Chondrocyte (in vitro differentiated cells): ENCODE measurements at regions not wholly inside any gene's neighbourhood (a gene's known extent, or its start where the extent isn't known, plus 50 kb on each side); places are given as distances from the start of the nearest gene placed in this dataset.

ENCODE experiments used
- DNase-seq: peaks from one replicate; pipeline ENCODE4 v3.0.0; 2021; ENCODE audit warnings: mixed read lengths, low spot score
- H3K27ac Mint-ChIP-seq: one replicate; pipeline ENCODE4 v1.8.0; 2021; ENCODE audit warnings: mild to moderate bottlenecking, moderate library complexity, mixed read lengths; ENCODE audit not compliant: unreplicated experiment
- H3K27me3 Mint-ChIP-seq: 2 replicates; pipeline ENCODE4 v1.8.0; 2021; ENCODE audit warnings: low read depth, mixed read lengths
- H3K36me3 Mint-ChIP-seq: 2 replicates; pipeline ENCODE4 v1.8.0; 2021; ENCODE audit warnings: low read depth, mixed read lengths
- H3K4me1 Mint-ChIP-seq: 2 replicates; pipeline ENCODE4 v1.8.0; 2021; ENCODE audit warnings: low read depth, mild to moderate bottlenecking, mixed read lengths
- H3K4me3 Mint-ChIP-seq: one replicate; pipeline ENCODE4 v1.8.0; 2021; ENCODE audit warnings: mild to moderate bottlenecking, moderate library complexity, mixed read lengths; ENCODE audit not compliant: unreplicated experiment
- H3K9me3 Mint-ChIP-seq: 2 replicates; pipeline ENCODE4 v1.8.0; 2021; ENCODE audit warnings: low read depth, mixed read lengths
- TF ChIP-seq, protein P1 (sequence below): fragments of 200-600 bp; sonication (generic); IDR thresholded peaks from 2 replicates; pipeline ENCODE4 v1.5.0; 2021; ENCODE audit warnings: antibody characterized with exemption, mild to moderate bottlenecking, moderate library complexity

DNA sequence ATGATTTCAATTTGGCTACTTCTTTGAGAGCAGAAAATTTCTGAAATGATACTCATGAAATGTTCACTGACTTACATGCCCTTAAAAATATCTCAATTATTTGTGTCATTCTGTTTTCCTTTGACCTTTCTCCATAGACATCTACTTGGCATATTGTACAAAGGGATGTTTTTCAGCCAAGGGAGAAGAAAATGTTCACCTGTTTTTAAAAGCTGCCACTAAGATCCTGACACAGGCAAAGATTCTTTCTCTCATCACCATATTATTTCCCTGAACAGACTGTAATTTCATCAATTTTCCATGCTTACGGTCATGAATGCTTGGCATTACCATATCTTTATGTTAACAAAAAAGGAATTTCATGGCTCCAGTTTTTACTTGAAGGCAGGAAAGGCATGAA is 67.4 kb upstream of the DBX1 start:
- no peak for DNase-seq
- TF ChIP-seq, protein P1, sequence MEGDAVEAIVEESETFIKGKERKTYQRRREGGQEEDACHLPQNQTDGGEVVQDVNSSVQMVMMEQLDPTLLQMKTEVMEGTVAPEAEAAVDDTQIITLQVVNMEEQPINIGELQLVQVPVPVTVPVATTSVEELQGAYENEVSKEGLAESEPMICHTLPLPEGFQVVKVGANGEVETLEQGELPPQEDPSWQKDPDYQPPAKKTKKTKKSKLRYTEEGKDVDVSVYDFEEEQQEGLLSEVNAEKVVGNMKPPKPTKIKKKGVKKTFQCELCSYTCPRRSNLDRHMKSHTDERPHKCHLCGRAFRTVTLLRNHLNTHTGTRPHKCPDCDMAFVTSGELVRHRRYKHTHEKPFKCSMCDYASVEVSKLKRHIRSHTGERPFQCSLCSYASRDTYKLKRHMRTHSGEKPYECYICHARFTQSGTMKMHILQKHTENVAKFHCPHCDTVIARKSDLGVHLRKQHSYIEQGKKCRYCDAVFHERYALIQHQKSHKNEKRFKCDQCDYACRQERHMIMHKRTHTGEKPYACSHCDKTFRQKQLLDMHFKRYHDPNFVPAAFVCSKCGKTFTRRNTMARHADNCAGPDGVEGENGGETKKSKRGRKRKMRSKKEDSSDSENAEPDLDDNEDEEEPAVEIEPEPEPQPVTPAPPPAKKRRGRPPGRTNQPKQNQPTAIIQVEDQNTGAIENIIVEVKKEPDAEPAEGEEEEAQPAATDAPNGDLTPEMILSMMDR: no peak
- H3K27ac Mint-ChIP-seq: no peak overlapping the region
- H3K27me3 Mint-ChIP-seq: peaks cover 31% of the 10 kb centered on the region
- no peaks in the 10 kb centered on the region for H3K4me1 Mint-ChIP-seq
- H3K36me3 Mint-ChIP-seq: no peaks in the 10 kb centered on the region
- no peak overlapping the region for H3K4me3 Mint-ChIP-seq
- H3K9me3 Mint-ChIP-seq: peaks cover 24% of the 10 kb centered on the region

DNA sequence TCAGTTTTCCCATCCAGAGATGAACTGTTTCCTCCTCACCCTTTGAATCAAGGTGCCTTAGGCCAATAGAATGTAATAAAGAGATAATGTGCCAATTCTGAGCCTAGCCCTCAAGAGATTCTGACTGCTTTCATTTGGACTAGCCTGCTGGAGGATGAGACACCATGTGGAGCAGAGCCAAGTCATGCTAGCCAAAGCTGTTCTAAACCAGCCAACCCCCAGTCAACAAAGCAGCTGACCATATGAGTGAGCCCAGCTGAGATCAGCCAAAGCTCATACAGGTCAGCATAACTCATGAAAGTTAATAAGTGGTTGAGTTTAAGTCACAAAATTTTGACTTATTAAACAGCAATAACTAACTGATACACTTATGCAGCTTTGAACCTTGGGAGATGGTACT is 66.7 kb upstream of the DBX1 start:
- H3K36me3 Mint-ChIP-seq: no peaks in the 10 kb centered on the region
- H3K27me3 Mint-ChIP-seq: peaks cover 31% of the 10 kb centered on the region
- H3K4me3 Mint-ChIP-seq: no peak overlapping the region
- peaks cover 24% of the 10 kb centered on the region for H3K9me3 Mint-ChIP-seq
- H3K27ac Mint-ChIP-seq: no peak overlapping the region
- TF ChIP-seq, protein P1: no peak
- no peak for DNase-seq
- H3K4me1 Mint-ChIP-seq: no peaks in the 10 kb centered on the region

DNA sequence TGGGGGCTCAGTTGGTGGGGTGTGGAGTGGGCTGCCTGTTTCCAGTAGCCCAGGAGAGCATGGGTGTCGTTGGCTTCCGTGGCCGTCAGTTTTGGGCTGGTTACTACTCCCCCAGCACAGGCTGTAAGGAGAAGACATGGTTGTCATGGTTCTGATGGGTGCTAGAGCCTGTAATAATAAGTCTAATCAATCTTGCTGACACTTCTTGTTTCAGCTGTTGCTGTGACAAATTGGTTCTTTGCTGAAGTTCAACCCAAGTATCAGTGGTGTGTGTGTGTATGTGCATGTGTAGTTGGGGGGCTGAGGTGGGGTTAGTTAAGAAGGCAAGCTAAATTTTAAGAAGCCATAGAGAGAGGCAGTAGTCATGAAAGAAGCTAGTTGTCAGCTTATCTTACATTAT is 61.3 kb upstream of the DBX1 start:
- Mint-ChIP-seq H3K36me3 (no peaks in the 10 kb centered on the region), H3K27ac (no peak overlapping the region), H3K27me3 (peaks cover 31% of the 10 kb centered on the region), H3K4me3 (no peak overlapping the region), H3K9me3 (no peaks in the 10 kb centered on the region), H3K4me1 (no peaks in the 10 kb centered on the region)
- TF ChIP-seq, protein P1: no peak
- no peak for DNase-seq

DNA sequence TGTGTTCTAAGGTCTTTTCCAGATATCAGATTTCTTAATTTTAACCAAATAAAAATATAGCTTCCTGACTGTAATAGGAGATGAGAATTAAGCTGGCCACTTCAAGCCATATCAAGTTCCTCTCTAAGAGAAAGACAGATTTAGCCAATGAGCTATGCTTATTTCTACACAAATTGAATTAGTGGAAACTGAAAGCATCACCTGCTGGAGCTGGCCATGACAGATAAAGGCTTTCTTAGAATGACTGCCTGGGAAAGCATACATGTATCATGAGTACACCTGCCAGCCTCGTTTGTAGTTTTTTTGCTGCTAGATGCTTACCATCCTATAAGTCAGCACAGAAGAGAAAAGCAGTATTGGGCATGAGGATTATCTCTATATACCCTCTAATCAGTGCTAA is 53.5 kb upstream of the DBX1 start:
- Mint-ChIP-seq H3K4me3 (no peak overlapping the region), H3K27ac (no peak overlapping the region), H3K36me3 (no peaks in the 10 kb centered on the region), H3K9me3 (no peaks in the 10 kb centered on the region), H3K27me3 (peaks cover 29% of the 10 kb centered on the region), H3K4me1 (no peaks in the 10 kb centered on the region)
- TF ChIP-seq, protein P1: no peak
- DNase-seq: no peak

DNA sequence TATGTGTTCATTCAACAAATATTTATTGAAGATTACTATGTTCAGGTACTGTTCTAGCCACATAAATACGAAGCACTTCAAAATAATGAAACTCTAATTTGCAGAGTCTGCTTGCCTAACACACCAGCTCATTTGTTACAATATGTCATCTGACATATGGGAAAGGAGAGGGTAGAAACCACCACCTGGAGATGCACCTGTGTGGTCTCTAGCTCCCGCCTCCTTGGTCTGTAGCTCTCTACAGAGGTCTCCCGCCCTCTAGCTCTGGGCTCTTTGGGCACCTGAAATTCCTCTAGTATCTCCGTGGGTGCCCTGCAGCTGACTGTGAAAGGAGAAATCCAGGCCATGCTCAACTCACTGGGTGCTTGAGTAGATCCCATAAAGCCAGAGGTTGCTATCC is 51.4 kb upstream of the DBX1 start:
- H3K27me3 Mint-ChIP-seq: peaks cover 47% of the 10 kb centered on the region
- H3K27ac Mint-ChIP-seq: no peak overlapping the region
- no peak overlapping the region for H3K4me3 Mint-ChIP-seq
- TF ChIP-seq, protein P1: no peak
- H3K4me1 Mint-ChIP-seq: no peaks in the 10 kb centered on the region
- DNase-seq: no peak
- no peaks in the 10 kb centered on the region for H3K9me3 Mint-ChIP-seq
- H3K36me3 Mint-ChIP-seq: no peaks in the 10 kb centered on the region
